ENCODE measurements at regions not wholly inside any gene's neighbourhood (a gene's known extent, or its start where the extent isn't known, plus 50 kb on each side); places are given as distances from the start of the nearest gene placed in this dataset.
"Not testable (repeated sequence)": the region's sequence is repeated elsewhere in the genome, so short reads cannot be mapped to it uniquely, and the experiment has no call there.

DNA sequence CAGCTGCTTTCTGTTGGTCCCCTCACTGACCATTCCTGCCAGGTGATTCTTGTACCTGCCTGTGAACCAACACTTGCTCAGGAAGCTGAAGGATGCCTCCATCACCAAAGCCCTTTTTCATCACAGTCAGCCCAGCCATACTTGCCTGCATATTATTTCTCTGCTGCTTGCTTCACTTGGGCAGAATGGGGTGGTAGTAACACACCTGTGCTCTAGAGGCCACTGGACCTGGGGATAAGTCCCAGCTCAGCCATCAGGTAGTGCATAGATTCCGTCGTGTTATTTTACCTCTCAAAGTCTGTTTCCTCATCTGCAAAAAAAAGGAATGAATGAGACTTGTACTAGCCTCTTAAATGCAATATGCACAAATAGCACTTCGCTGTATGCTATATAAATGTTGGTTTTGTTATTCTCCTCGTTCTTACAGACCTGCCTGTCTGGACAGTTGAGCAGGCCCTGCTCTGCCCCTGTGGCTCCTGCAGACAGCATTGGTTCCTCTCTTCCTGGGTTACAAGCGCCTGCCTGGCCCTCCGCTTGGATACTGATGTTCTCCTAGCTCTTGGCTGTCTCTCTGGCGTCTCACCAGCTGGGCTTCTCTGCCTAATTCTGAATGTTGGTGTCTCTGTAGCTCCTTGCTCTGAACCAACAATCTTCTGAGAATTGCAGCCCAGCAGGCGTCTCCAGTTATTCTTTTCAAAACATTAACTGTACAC is 151.8 kb downstream of the UNC5CL start:
- DNase-seq (ENCODE audit: low read depth in 2 of 2), result no peak

DNA sequence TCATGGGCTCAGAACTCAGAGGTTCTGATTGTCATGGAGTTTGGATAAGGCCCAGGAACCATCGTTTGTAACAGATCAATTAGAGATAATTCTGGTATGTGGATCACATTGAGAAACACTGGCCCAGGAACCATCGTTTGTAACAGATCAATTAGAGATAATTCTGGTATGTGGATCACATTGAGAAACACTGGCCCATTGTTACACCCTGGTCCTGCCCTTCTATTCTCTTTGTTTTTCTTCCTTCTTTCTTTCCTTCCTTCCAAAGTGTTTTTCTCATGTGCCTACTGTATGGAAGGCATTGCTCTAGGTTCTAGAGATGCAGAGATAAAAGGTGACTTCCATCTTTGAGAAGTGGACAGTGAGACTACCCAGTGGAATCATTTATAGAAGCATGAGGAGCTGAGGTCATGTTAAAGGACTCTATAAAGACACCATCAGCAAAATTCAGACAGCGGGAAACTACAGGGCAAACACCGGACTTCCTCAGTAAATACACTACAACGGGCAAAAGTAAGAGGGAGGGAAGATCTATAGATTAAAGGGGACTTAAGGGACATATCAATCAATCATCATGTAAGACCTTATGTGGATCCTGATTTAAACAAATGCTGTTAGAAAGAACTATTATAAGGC is 153.8 kb downstream of the UNC5CL start:
- DNase-seq (ENCODE audit: low read depth in 2 of 2), result no peak

GRCh38 chr6:40882323-40882997 is 156.6 kb downstream of the UNC5CL start:
- no peak for DNase-seq (ENCODE audit: low read depth in 2 of 2)

- no peak for DNase-seq (ENCODE audit: low read depth in 2 of 2)
Measured at GRCh38 chr6:40881501-40881900, 157.5 kb downstream of the UNC5CL start.

DNA sequence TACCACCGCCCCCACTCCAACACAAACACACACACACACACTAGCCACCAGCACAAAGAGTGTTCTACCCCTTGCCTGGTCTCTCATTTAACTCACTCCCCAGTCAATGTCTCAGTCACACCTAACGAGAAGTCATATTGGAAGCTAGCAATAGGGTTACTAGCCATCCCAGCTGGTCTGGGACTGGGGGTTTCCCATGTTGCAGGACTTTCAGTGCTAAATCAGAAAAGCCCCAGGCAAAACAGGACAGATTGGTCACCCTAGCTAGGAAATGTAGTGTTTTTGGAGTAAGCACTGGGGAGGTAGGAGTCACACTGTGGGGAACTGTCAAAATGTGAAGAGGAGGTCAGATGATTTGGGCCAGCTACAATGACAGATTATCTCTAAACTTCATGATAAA is 158.1 kb downstream of the UNC5CL start:
- DNase-seq (ENCODE audit: low read depth in 2 of 2), result no peak

GRCh38 chr6:40879169-40879568 is 159.9 kb downstream of the UNC5CL start:
- no peak for DNase-seq (ENCODE audit: low read depth in 2 of 2)

DNA sequence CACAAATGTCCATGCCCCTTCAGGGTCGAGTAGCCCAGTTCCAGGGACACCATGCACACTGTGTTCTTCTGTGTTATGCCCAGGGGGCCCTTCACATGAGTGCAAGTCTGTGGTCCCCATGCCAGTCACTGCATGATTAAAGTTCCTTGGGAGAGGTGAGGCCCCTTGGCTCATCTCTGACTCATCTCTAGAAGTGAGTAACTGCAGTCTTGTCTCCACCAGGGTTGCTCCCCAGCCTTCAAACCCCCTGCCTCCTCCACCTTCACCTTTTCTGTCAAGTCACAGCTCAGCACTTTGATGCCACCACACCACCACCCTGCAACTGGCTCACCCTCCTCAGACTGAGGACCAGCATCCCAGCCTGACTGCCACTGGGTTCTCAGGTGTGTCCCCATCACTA is 161.7 kb downstream of the UNC5CL start:
- no peak for DNase-seq (ENCODE audit: low read depth in 2 of 2)

- DNase-seq (ENCODE audit: low read depth in 2 of 2), result no peak
Measured at GRCh38 chr6:40876336-40876735, 162.7 kb downstream of the UNC5CL start.

- no peak for DNase-seq (ENCODE audit: low read depth in 2 of 2)
Measured at GRCh38 chr6:40874495-40874894, 164.5 kb downstream of the UNC5CL start.

DNA sequence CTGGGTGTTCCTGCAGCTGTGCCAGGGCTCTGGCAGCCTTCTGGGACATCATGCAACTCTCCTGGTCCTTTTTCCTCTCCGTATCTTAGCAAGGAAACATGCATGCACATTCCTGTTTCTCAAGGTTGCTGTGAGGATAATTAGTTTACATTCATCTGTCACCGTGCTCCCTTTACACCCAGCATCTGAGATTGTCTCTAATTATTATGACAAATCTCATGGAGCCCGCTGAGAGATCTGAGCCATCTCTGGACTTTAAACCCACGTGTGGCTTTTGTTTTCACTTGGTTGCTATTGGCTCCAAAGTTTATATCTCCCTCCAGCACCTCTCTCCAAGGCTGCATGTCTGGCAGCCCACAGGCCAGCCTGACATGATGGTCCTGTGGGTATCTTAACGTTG is 167.6 kb downstream of the UNC5CL start:
- no peak for DNase-seq (ENCODE audit: low read depth in 2 of 2)

- DNase-seq (ENCODE audit: low read depth in 2 of 2), result not testable (repeated sequence)
Measured at GRCh38 chr6:40868089-40868865, 170.7 kb downstream of the UNC5CL start.

DNA sequence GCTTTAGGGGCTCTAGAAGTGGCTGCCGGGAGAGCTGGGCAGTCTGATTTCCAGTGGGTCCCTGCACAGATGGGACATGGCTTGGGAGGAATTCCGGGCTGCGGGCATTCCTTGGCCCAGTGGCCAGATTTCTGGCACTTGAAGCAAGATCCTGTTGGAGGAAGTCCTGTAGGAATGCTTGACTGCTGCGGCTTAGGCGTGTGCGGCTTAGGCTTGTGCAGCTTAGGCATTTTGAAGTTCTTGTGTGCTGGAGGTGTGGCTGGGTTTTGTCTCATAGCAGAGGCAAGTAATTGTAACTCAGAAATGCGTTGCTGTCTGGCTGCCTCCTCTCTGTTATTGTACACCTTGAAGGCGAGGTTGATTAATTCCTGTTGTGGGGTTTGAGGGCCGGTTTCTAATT is 171.5 kb downstream of the UNC5CL start:
- not testable (repeated sequence) for DNase-seq (ENCODE audit: low read depth in 2 of 2)

GRCh38 chr6:40865259-40865658 is 173.8 kb downstream of the UNC5CL start:
- DNase-seq (ENCODE audit: low read depth in 2 of 2), result not testable (repeated sequence)

- no peak for DNase-seq (ENCODE audit: low read depth in 2 of 2)
Measured at GRCh38 chr6:40860443-40860842, 178.6 kb downstream of the UNC5CL start.

DNA sequence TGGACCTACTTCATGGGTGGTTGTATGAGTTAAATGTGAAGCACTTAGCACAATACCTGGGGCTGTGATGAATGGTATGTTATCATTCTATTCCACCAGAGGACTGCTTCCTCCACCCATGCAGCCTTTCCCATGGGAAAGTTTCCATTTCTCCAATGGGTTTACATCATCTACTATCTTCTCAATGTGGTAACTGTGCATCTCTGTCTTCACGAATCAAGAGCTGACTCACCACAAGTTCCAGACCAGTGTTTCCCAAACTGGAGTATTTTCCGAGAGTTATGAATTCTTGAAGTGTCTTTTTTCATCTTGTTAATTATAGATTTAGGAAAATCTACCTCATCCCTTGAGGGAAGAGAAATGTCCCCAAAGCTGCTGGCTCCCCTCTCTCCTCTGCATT is 182.8 kb downstream of the UNC5CL start:
- no peak for DNase-seq (ENCODE audit: low read depth in 2 of 2)

- DNase-seq (ENCODE audit: low read depth in 2 of 2), result no peak
Measured at GRCh38 chr6:40855168-40855880, 183.7 kb downstream of the UNC5CL start.

DNA sequence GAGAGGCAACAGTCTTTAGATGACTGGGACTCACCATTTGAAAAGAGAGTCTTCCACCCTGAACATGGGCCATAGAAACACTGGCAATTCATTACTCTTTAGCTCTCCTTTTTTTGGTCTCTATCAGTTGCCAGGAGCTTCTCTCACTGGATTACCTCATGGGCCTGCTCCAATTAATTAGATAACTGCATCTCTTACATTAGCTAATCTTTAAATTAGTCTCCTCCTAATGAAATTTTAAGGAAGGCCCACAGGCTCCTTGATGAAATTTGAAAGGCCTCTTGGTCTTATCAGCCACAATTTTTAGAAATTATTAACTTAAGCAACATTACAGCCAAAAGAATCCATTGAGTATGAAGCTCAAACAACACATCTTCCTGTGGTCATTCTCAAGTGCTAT is 184.4 kb downstream of the UNC5CL start:
- DNase-seq (ENCODE audit: low read depth in 2 of 2), result no peak

- DNase-seq (ENCODE audit: low read depth in 2 of 2), result no peak
Measured at GRCh38 chr6:40852779-40853373, 186.1 kb downstream of the UNC5CL start.

DNA sequence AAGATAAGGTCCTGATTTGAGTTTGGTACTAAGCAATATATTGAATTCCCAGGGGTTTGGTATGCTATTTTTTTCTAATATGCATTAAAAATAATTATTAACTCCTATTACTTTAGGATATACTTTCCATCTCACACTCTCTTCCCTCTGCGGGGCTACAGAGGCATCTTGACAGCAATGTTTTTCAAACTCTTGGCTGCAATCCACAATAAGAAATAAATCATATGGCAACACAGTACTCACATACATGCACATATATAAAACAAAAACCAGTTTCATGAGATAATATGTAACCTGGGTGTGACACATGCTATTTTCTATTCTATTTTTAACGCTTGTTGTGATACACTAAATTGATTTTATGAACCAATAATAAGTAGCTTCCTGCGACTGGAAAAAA is 189.5 kb downstream of the UNC5CL start:
- no peak for DNase-seq (ENCODE audit: low read depth in 2 of 2)

- DNase-seq (ENCODE audit: low read depth in 2 of 2), result no peak
Measured at GRCh38 chr6:40848868-40849514, 190.0 kb downstream of the UNC5CL start.

DNA sequence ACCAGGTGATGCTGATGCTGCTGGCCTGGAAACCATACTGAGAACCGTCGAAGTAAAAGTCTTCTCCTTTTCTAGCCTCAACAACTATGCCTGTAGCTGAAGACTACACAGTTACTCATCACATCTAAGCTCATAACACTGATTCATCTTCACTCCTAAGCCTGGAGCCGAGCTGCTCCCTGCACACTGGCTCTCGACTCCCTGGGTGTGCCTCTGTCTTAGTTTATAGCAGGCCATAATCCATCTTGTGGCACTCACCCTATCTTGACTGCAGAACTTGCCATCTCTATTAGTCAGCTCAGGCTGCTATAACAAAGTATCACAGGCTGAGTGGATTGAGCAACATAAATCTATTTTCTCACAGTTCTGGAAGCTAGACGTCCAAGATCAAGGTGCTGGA is 191.0 kb downstream of the UNC5CL start:
- DNase-seq (ENCODE audit: low read depth in 2 of 2), result no peak
